ENCODE measurements at regions not wholly inside any gene's neighbourhood (a gene's known extent, or its start where the extent isn't known, plus 50 kb on each side); places are given as distances from the start of the nearest gene placed in this dataset.

DNA sequence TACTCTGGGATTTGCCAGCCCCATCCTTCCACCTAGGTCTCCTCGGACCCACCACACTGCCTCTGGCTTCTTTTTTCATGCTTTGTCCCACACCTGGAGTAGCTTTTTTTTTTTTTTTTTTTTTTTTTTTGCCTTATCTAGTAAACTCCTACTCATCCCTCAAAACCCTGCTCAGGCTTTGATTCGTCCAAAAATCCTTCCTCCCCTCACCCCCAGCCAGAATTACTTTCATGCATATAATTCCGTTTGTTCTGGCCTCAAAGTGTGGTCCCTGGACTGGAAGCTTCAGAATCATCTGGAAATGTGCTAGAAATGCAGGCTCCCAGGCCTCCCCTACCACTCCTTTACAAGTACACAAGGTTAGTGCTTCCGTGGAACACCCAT, 320.1 kb downstream of the PTTG2 start:
- TF ChIP-seq, protein P1, sequence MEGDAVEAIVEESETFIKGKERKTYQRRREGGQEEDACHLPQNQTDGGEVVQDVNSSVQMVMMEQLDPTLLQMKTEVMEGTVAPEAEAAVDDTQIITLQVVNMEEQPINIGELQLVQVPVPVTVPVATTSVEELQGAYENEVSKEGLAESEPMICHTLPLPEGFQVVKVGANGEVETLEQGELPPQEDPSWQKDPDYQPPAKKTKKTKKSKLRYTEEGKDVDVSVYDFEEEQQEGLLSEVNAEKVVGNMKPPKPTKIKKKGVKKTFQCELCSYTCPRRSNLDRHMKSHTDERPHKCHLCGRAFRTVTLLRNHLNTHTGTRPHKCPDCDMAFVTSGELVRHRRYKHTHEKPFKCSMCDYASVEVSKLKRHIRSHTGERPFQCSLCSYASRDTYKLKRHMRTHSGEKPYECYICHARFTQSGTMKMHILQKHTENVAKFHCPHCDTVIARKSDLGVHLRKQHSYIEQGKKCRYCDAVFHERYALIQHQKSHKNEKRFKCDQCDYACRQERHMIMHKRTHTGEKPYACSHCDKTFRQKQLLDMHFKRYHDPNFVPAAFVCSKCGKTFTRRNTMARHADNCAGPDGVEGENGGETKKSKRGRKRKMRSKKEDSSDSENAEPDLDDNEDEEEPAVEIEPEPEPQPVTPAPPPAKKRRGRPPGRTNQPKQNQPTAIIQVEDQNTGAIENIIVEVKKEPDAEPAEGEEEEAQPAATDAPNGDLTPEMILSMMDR (IDR thresholded peaks at IDR 0.05), result no peak
- TF ChIP-seq POLR2A (IDR thresholded peaks at IDR 0.05), result no peak
